Stimulated activated CD8-positive, alpha-beta memory T cell treated with anti-CD3 and anti-CD28 coated beads, Interleukin-12 subunit alpha, Interleukin-12 subunit beta, amount 100 ng/mL, for 1 hour (primary cell): ENCODE measurements at regions not wholly inside any gene's neighbourhood (a gene's known extent, or its start where the extent isn't known, plus 50 kb on each side); places are given as distances from the start of the nearest gene placed in this dataset.
"Not testable (repeated sequence)": the region's sequence is repeated elsewhere in the genome, so short reads cannot be mapped to it uniquely, and the experiment has no call there.

ENCODE experiments used
- DNase-seq: peaks from one replicate; pipeline ENCODE4 v3.0.0-alpha.2; 2020; ENCODE audit warnings: low read depth

- no peak for DNase-seq
Measured at GRCh38 chr11:57917632-57918031, 106.0 kb upstream of the OR9Q1 start.

DNA sequence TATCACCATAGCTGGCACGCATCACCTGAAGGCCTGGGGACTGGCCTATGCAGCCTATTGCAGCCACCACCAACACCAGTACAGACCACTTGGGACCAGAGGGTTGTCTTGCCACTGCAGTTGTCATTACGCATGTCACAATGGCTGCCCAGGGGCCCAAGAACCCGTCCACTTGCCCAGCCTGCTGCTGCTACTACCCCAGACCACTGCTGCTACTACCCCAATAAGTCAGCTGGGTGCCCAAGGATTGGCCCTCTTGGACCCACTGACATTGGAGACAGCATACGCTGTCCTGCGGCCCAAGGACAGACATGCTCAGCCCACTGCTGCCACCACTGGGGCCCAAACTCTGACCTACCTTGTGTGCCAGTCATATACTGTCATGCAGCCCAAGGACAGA lies 102.7 kb upstream of the OR9Q1 start:
- DNase-seq = no peak

- no peak for DNase-seq
Measured at GRCh38 chr11:57932105-57932504, 91.6 kb upstream of the OR9Q1 start.

DNA sequence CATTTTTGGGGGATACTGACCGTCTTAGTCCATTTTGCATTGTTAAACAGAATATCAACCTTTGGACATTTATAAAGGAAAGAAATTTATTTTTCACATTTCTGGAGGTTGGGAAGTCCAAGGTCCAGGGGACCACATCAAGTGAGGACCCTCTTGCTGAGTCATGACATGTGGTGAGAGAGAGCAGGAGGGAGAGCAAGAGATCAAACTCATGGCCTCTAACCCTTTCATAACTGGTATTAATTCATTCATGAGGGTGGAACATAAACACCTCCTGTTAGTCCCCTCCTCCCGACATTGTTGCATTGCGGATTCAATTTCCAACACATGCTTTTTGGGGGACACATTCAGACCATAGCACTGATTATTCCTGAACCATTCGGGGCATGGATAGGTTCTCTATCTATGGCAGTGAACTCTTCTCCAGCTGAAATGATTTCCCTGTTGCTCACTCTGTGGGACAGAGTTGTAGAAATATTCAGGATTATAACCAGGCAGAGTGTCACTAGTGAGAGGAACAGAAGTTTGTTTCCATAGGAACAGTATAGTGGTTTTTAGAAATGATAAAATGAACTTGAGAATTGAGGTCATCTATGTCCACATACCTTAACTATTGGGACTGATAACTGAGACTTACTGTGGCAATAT lies 88.2 kb upstream of the OR9Q1 start:
- DNase-seq = no peak

- DNase-seq = no peak
Measured at GRCh38 chr11:57936050-57936418, 87.6 kb upstream of the OR9Q1 start.

- DNase-seq = no peak
Measured at GRCh38 chr11:57937431-57937830, 86.2 kb upstream of the OR9Q1 start.

DNA sequence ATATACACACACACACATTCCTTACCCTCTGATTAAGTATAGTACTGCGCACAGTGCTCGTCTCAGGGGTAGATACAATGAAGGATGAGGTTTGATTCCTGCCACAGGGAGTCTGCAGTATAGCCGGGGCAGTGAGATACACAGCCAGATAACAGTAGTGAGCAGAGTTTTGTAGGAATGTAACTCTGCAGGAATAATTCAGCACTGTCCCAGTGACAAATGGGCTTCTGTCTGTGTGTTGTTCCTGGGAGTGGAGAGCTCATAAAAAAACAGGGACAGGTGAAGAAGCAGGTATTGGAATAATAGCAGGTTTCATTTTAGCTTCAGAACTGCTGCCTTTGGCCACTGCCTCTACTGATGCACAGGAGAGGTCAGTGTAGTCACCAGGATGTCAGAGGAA lies 85.3 kb upstream of the OR9Q1 start:
- no peak for DNase-seq

DNA sequence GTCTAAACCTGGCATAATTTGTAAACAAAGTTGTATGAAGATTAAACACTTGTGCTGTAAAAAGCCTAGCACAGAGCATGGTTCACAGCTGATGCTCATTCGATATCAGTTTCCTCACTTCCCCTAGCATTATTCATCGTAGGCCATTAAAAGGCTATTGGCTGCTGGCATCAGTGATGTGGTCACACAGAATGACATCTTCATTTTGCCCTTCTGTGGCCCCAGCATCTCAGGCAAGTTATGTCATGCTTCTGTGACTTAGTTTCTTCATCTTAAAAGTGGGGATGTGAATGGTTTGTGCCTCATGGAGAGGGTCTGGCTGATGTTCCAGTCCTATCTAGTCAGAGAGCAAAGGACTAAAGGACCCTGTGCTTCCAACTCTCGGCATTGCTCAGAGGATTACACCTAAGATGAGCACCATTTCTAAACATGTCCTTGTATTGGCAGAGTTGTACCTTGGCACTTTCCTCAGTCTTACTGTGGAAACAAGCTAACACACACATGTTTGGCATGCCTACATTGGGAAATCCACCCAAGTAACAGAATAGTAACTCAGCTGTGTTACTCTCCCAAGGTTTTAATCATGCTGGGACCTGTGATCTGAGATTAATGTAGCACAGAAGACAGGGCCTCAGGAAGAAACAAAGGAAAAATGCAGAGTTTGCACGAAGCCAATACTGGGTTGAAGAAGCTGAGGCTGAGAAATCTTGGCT lies 83.5 kb upstream of the OR9Q1 start:
- no peak for DNase-seq

DNA sequence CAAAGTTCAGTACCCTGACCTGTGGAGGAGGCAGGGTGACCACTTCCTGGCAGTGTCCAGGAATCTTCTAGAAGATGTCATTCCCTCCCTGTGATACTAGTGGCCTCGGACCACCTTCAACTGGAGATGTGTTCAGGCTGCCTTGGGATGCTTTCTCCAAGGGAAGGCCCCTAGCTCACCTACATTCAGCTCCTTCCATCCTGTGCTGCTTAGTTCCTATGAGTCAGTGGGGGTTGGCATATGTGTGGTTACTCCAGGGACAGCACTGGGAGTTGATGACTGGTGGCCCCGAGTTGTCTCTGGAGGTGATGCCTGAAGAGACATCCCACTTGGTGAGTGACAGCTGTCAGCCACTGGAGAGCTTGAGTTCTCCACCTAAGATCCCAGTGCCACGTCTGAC lies 81.8 kb upstream of the OR9Q1 start:
- no peak for DNase-seq

DNA sequence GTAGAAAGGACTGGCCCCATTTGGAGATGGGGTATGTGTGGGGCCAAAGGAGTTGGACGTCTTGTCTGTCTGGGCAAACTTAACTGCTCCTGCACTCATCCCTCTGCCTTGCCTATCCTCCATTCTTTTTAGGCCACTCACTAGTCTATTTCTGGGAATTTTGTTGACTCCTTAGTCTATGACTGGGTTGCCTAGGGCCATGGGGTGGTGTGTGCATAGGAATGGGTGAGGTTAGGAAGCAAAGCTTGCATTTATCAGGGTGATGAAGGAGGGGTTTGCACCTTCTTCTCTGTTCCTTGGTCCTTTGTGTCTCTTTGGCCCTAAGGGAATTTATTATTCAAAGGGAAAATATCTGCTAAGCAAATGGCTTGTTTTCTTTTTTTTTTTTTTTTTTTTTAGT lies 80.9 kb upstream of the OR9Q1 start:
- no peak for DNase-seq

DNA sequence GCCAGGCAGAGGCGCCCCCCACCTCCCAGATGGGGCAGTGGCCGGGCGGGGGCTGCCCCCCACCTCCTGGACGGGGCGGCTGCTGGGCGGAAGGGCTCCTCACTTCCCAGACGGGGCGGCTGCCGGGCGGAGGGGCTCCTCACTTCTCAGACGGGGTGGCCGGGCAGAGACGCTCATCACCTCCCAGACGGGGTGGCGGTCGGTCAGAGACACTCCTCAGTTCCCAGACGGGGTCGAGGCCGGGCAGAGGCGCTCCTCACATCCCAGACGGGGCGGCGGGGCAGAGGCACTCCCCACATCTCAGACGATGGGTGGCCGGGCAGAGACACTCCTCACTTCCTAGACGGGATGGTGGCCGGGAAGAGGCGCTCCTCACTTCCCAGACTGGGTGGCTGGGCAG lies 79.9 kb upstream of the OR9Q1 start:
- DNase-seq = not testable (repeated sequence)

GRCh38 chr11:57946628-57947027 lies 77.1 kb upstream of the OR9Q1 start:
- DNase-seq = no peak

GRCh38 chr11:57964660-57965059 lies 59.0 kb upstream of the OR9Q1 start:
- DNase-seq = no peak

- DNase-seq = no peak
Measured at GRCh38 chr11:57971272-57972012, 52.2 kb upstream of the OR9Q1 start.

DNA sequence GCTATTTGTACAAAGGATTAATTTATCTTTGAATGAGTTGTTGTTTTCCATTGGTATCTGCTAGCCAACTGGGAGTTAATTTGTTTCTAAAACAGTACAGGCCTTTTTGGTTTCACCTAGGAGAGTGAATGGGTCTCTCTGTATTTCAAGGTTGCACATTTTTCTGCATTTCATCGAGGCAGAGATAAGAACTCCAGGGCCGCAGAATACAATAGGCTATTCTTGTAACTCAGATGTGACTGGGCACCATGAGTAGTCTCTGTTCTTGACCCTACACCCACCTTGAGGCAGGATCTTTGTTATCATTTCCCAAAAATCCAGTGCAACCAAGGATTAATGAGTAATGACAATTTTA lies 51.7 kb upstream of the OR9Q1 start:
- no peak for DNase-seq
